ENCODE measurements at regions not wholly inside any gene's neighbourhood (a gene's known extent, or its start where the extent isn't known, plus 50 kb on each side); places are given as distances from the start of the nearest gene placed in this dataset.

DNA sequence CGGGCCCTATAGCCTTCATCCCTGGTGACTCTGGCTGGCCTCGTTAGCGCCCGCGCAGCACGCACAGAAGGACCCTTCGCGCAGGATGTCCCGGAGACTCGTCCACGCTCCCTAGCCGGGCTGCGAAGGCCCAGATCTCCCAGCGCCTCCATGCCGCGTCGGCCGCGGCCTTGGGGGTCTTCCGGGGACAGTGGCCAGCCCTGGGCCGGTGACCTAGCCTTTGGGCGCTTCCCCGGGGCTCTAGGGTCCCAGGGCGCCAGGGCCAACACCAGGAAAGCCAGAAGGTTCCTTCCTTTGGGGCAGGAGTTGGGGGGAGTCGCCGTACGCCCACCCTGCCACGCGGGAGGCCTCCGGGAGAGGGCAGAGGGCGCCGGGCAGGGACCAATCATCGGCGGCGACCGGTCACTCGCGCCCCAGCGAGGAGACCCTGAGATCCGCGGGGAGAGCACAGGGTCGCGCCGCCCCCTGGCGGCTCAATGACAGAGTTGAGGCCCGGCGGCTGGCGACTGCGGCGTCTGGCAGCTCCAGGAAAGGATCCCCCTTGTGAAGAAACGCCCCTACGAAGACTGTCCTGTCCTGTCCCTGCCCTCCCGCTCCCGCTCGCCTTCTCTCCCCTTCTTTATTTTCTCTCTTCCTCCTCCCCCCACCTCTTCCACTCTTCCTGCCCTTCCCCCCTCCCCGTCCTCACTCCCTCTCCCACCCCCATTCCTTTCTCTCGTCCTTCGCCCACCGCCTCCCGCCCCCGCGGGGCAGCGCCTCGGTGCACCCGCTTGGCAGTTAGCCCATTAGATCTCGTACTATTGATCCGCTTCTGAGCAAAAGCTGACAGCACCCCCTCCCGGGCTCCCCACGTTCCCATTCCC, 62.3 kb upstream of the LBX1 start:
- TF ChIP-seq CTCF (conservative IDR thresholded peaks at IDR 0.05) = peak; percentile 57
- no peak for TF ChIP-seq ZFX (IDR thresholded peaks at IDR 0.05)
- no peak overlapping the region for H3K27ac ChIP-seq

DNA sequence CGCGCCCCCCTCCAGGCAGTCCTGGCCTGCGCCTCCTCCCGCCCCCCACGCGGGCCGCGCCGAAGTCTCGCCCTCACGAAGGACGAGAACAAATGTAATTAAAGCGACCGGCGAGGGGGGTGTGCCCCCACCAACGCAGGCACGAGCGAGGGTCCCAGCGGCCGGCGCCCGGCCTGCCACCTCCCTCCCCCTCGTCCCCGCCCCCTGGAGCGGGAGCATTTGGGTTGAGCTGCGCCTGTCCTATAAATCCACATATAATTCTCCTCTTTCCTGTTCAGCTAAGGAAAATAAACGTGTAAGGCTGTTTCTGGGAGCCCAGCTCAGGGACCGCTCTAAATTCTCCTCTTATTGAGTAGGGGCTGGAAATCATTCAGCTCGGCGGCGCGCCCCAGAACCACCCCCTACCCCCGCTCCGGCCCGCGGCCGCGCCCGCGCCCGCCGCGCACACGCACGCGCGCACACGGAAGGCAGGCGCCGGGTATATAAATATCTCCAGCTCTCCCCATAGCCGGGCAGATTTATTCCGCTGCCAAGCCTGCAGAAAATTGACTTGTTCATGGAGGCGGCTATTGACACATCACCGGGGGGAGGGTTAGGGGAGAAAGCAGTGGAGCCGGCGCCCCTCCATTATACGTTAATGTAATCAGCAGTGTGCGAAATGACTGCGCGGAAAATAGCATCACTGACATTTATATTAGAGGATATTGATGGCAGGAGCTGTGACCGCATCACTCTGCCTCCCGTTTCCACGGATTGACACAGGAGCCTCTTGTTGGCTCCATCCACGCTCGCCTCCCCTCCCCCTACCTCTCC, 61.6 kb upstream of the BTRC start:
- TF ChIP-seq ZFX (IDR thresholded peaks at IDR 0.05) (no peak), CTCF (conservative IDR thresholded peaks at IDR 0.05) (no peak)
- no peak overlapping the region for H3K27ac ChIP-seq

GRCh38 chr10:101293007-101293723, 60.8 kb upstream of the BTRC start:
- no peak overlapping the region for H3K27ac ChIP-seq
- no peak for TF ChIP-seq ZFX (IDR thresholded peaks at IDR 0.05)
- no peak for TF ChIP-seq CTCF (conservative IDR thresholded peaks at IDR 0.05)

GRCh38 chr10:101294109-101294508, 59.9 kb upstream of the BTRC start:
- H3K27ac ChIP-seq = no peak overlapping the region
- TF ChIP-seq CTCF (conservative IDR thresholded peaks at IDR 0.05) (no peak), ZFX (IDR thresholded peaks at IDR 0.05) (no peak)

DNA sequence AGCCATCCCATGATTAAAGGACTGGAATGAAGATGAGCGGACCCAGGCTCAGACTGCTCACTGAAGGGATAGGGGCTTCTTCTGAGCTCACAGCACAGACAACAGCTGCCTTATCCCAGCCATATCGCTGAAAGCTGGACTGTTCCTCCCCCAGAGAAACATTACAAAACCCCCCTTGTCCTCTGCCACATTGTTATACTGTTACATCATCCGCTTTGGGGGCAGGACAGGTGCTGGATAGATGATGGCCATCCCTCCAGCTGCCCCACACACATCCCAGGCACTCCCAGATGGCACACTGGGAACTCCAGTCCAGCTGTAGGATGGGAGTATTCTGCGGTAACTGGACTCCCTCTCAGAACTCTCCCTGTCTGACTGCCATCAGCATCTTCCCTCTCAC, 58.7 kb upstream of the BTRC start:
- H3K27ac ChIP-seq = no peak overlapping the region
- TF ChIP-seq CTCF (conservative IDR thresholded peaks at IDR 0.05) = no peak
- no peak for TF ChIP-seq ZFX (IDR thresholded peaks at IDR 0.05)

DNA sequence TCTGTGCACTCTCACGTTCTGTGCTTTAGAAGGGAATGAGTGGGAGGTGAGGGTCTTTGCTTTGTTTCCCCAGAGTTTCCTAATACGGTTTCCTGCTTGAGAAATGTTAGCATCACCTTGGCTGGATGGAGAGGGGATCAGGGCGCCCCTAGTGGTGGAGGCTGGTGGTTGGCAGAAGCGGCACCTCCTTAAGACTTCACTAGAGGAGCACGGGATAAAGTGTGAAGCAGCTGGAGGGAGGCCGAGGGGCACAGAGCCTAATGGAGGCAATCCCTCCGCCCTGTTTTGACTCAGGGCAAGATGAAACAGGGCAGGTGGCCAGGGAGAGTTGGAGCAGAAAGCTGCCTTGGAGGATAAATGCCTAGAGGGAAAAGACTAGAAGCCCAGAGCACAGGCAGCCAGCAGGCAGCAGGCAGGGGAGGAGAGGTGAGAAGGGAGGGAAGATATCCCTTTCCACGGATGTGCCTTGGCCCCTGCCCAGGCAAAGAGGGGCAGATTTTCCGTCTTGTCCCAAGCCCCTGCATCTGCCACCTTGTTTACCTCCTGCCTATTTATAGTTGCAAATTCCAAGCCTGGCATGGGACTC, 56.0 kb upstream of the BTRC start:
- no peak overlapping the region for H3K27ac ChIP-seq
- TF ChIP-seq ZFX (IDR thresholded peaks at IDR 0.05) (no peak), CTCF (conservative IDR thresholded peaks at IDR 0.05) (peak; percentile 88)
